Fibroblast of gingiva (primary cell): ENCODE measurements at regions not wholly inside any gene's neighbourhood (a gene's known extent, or its start where the extent isn't known, plus 50 kb on each side); places are given as distances from the start of the nearest gene placed in this dataset.
A peak's percentile ranks its signal among the peaks of the same experiment; 100 is the strongest.
"Not testable (repeated sequence)": the region's sequence is repeated elsewhere in the genome, so short reads cannot be mapped to it uniquely, and the experiment has no call there.

Experiments
- DNase-seq: peaks from one replicate; pipeline ENCODE4 v3.0.0-alpha.2; 2011; ENCODE audit warnings: low read depth

GRCh38 chr11:25615841-25616240 is 716.1 kb upstream of the ANO3 start:
- no peak for DNase-seq

- DNase-seq = no peak
These were observed 706.8 kb upstream of the ANO3 start for GRCh38 chr11:25625094-25625493.

- no peak for DNase-seq
These were observed 703.9 kb upstream of the ANO3 start for GRCh38 chr11:25628030-25628429.

GRCh38 chr11:25633230-25633629 is 698.7 kb upstream of the ANO3 start:
- no peak for DNase-seq

- not testable (repeated sequence) for DNase-seq
These were observed 682.7 kb upstream of the ANO3 start for GRCh38 chr11:25649220-25649619.

- no peak for DNase-seq
These were observed 681.6 kb upstream of the ANO3 start for GRCh38 chr11:25650319-25650718.

- DNase-seq = no peak
These were observed 676.3 kb upstream of the ANO3 start for GRCh38 chr11:25655636-25656035.

GRCh38 chr11:25658916-25659315 is 673.0 kb upstream of the ANO3 start:
- no peak for DNase-seq

- DNase-seq = no peak
These were observed 672.2 kb upstream of the ANO3 start for GRCh38 chr11:25659706-25660105.

- no peak for DNase-seq
These were observed 664.1 kb upstream of the ANO3 start for GRCh38 chr11:25667871-25668270.

- no peak for DNase-seq
These were observed 640.0 kb upstream of the ANO3 start for GRCh38 chr11:25691959-25692358.

- DNase-seq = no peak
These were observed 629.5 kb upstream of the ANO3 start for GRCh38 chr11:25702417-25702816.

GRCh38 chr11:25710975-25711374 is 621.0 kb upstream of the ANO3 start:
- DNase-seq = no peak

GRCh38 chr11:25727944-25728343 is 604.0 kb upstream of the ANO3 start:
- no peak for DNase-seq

GRCh38 chr11:25730230-25730629 is 601.7 kb upstream of the ANO3 start:
- no peak for DNase-seq

GRCh38 chr11:25733777-25734176 is 598.2 kb upstream of the ANO3 start:
- no peak for DNase-seq

GRCh38 chr11:25734591-25735211 is 597.2 kb upstream of the ANO3 start:
- peak; percentile 9 for DNase-seq

GRCh38 chr11:25737071-25737675 is 594.8 kb upstream of the ANO3 start:
- no peak for DNase-seq

GRCh38 chr11:25741886-25742285 is 590.0 kb upstream of the ANO3 start:
- no peak for DNase-seq

- no peak for DNase-seq
These were observed 589.1 kb upstream of the ANO3 start for GRCh38 chr11:25742800-25743199.

- no peak for DNase-seq
These were observed 576.5 kb upstream of the ANO3 start for GRCh38 chr11:25755381-25755780.

GRCh38 chr11:25755918-25756584 is 575.9 kb upstream of the ANO3 start:
- DNase-seq = no peak

GRCh38 chr11:25758145-25758661 is 573.7 kb upstream of the ANO3 start:
- no peak for DNase-seq
